GM19238 (cell line): ENCODE measurements at regions not wholly inside any gene's neighbourhood (a gene's known extent, or its start where the extent isn't known, plus 50 kb on each side); places are given as distances from the start of the nearest gene placed in this dataset.
A peak's percentile ranks its signal among the peaks of the same experiment; 100 is the strongest.
"Not testable (repeated sequence)": the region's sequence is repeated elsewhere in the genome, so short reads cannot be mapped to it uniquely, and the experiment has no call there.

Experiments
- DNase-seq: peaks from one replicate; pipeline ENCODE4 v3.0.0; 2011; ENCODE audit warnings: low spot score; ENCODE audit not compliant: insufficient read length

DNA sequence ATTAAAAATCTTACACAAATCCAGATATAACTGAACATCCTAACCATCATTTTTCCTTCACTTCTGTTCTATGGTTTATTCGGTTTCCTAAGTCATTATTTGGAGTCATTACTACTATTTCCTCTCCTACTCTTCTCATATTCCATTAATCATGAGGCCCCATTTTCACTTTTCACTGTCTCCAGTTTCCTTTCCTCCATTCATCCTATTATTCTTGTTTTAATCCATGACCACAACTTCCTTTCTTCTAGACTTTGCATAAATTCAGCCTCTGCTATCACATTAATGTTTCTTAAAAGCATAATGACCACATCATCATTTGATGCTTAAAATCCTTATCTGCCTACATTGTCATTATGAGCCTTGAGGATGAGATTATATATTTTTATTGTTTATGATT, 555.0 kb upstream of the NDST4 start:
- no peak for DNase-seq

DNA sequence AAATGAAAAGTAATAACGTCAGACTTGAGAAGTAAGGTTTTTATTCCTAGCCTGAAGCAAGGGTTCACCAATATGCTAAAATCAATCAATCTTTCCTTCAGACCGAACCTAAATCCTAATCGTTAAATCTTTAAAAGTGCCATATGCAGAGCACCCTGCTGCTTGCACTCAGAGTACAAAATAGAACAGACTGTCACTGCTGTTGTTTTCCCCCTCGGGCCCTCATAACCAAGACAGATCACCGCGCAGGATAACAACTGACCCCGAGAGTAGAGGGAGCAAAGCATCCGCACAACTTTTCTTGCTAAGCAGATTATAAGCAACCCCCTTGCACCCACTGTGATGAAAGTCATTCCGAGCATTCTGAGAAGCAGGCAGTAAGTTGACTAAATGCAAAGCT, 550.9 kb upstream of the NDST4 start:
- DNase-seq = no peak

- DNase-seq = no peak
Observed at GRCh38 chr4:115660465-115660864, 547.0 kb upstream of the NDST4 start.

- DNase-seq = no peak
Observed at GRCh38 chr4:115657991-115658650, 544.7 kb upstream of the NDST4 start.

GRCh38 chr4:115655626-115656025, 542.2 kb upstream of the NDST4 start:
- no peak for DNase-seq

- DNase-seq = no peak
Observed at GRCh38 chr4:115648786-115649185, 535.4 kb upstream of the NDST4 start.

- DNase-seq = no peak
Observed at GRCh38 chr4:115629270-115629669, 515.9 kb upstream of the NDST4 start.

- no peak for DNase-seq
Observed at GRCh38 chr4:115609631-115610030, 496.2 kb upstream of the NDST4 start.

DNA sequence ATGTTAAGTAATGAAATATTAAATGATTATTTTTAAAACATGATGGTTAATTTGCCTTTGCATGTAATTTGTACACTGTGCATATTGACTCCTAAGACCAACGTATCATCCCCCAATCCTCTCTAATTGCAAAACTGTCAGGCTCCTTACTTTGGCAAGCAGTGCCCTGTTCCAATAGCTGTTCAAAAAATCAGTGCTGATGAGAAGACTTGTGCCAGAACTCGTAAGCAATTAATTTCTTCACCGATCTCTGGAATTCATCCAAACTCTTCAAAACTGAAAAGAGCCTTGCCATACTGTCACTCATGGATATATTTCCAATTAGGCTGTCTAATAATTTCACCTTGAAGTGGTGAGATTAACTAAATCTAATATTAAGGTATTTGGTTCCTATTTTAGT, 493.9 kb upstream of the NDST4 start:
- DNase-seq = no peak

GRCh38 chr4:115596265-115597001, 483.0 kb upstream of the NDST4 start:
- DNase-seq = no peak

DNA sequence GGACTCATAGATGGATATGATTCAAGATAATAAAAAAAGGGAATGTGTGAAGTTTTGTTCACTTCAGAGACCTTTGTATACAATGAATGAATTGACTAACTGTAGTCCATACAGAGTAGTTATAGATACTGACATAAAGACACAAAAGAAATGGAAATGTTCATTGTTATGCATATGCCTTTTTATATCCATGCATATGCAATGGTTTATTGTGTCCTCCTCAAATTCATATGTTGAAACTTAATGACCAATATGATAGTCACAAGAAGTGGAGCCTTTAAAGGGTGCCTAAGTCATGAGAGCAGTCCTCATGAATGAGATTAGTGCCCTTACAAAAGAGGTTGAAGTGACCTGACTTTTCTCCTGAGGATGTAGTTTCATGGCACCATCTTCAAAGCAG, 467.5 kb upstream of the NDST4 start:
- no peak for DNase-seq

- DNase-seq = no peak
Observed at GRCh38 chr4:115575851-115576250, 462.4 kb upstream of the NDST4 start.

DNA sequence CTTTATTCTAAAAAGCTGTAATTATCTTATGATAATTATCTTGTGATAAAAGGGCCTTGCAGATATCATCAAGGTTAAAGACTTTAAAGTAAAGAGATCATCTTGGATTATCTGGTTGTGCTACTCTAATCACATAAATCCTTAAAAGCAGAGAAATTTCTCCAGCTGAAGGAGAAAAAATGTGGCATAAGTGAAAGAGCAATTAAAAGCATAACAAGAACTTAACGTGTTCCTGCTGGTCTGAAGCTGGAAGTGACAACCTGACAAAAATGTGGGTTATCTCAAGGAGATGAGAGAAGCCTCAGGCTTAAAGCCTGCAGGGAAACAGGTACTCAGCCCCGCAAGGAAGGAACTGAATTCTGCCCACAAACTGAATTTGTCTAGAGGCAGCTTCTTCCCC, 449.1 kb upstream of the NDST4 start:
- DNase-seq = no peak

DNA sequence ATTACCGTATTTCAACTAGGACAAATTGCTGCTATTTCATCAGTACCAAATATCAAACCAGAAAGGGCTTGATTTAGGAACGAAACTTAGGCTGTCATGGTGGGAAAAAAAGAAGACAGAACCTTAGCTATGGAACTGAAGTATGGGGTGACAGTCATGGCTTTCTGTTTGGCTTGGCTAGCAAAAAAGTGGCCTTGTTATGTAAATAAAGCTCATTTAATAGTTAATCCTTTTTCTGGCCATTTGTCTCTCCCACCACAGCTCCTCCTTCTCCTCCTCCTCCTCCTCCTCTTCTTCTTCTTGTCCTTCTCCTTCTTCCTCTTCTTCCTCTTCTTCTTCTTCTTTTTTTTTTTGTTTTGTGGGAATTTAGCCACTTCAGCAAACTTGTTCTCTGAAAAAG, 434.7 kb upstream of the NDST4 start:
- DNase-seq = no peak

DNA sequence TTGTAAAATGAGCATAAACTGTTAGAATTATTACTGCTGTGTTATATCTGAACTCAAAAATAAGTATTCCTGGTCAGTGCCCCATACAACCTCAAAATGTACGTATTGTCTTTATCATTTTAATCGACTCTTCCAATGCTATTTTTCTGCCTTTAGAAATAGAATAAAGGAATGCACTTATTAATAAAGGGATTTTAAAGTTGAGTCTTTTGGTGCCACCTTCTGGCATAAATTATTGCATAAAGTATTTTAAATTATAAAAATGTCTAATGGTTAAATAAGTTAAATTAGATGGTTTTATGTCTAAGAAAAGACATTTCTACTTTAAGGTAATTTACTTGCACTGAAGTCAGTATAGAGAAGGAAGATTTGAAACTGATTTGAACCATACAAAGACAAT, 424.0 kb upstream of the NDST4 start:
- DNase-seq = no peak

DNA sequence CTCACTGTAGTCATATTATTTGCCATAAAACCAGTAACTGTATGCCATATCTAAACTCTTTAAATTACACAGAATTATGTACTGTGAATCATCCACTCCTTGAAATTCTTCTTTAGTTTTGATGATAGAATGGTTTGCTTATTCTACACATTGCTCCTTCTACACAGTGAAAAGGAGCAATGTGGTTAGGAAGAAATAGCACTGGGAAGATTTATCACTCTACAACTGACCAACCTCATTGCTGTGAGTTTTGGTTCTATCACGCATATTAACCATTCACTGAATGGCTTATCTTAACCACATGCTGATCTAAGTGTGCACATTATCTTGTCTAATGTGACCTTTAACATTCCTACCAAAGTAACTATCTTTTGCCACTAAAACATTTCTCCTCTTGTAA, 415.7 kb upstream of the NDST4 start:
- DNase-seq = no peak

GRCh38 chr4:115519476-115519875, 406.1 kb upstream of the NDST4 start:
- not testable (repeated sequence) for DNase-seq

DNA sequence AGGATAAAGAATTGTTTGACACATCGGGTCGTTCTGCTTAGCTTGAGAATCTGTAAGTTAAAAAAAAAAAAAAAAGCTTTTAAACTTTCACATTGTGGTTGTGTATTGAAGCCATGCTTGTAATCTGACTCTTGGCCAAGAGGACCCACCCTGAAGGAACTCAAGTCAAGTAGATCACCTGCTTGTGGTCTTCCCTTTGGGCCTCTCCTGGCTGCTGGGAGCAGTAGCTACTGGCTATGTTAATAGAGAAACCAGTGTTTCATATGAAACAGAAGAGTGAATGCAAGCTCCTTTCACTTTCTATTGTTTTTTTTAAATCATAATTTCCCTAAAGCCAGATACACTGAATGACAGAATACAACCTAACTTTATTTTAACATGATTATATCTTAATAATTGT, 402.4 kb upstream of the NDST4 start:
- DNase-seq = peak; percentile 1

DNA sequence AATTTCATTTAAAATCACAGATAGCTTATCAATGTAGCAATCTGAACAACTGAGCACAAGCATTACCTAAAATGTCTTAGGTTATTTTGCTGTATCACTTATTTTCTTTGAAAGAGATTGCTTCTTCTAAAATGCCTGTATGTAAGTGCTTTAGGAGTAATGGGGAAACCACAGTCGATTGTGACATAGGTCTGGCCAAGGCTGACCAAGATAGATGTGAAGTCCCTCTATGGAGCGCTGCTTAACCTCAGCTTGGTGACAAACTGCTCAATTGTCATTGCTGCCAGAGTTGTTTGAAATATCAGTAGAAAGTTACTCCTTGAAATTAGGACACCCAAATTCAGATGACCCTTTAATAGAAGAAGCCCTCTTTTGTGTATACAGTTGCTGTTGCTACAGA, 401.9 kb upstream of the NDST4 start:
- no peak for DNase-seq

DNA sequence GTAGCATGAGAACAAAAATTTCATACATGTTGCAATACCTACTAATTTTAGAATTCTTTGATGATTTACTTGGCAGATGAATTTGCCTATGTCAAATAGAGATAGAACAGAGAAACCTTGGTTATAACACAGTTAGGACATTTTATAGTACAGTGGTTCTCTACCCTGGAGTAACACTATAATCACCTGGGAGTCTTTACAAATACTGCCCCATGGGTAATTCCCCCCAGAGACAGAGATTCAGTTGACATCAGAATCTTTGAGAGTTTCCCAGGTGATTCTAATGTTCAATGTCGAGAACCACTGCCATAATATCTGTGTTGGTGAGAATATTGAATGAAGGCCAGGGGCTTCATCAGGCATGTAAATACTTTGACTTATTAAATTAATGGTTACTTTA, 401.3 kb upstream of the NDST4 start:
- no peak for DNase-seq

GRCh38 chr4:115505326-115505725, 391.9 kb upstream of the NDST4 start:
- DNase-seq = no peak

GRCh38 chr4:115501656-115502055, 388.2 kb upstream of the NDST4 start:
- no peak for DNase-seq

DNA sequence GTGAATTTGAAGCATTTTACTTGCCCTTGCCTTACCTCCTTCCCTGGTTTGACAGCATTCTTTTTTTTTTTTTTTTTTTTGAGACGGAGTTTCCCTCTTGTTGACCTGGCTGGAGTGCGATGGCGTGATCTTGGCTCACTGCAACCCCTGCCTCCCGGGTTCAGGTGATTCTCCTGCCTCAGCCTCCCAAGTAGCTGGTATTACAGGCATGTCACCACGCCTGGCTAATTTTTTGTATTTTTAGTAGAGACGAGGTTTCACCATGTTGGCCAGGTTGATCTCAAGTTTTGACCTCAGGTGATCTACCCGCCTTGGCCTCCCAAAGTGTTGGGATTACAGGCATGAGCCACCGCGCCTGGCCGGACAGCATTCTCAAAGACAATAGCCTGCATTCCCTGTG, 380.4 kb upstream of the NDST4 start:
- not testable (repeated sequence) for DNase-seq
